HFFc6 (cell line): ENCODE measurements at regions not wholly inside any gene's neighbourhood (a gene's known extent, or its start where the extent isn't known, plus 50 kb on each side); places are given as distances from the start of the nearest gene placed in this dataset.
"Not testable (repeated sequence)": the region's sequence is repeated elsewhere in the genome, so short reads cannot be mapped to it uniquely, and the experiment has no call there.

Source experiments
- DNase-seq: peaks from one replicate; pipeline ENCODE4 v3.0.0-alpha.2; 2018
- H3K27ac Mint-ChIP-seq: 2 replicates; pipeline ENCODE4 v1.8.0; 2020; ENCODE audit warnings: mild to moderate bottlenecking, mixed read lengths
- H3K27me3 Mint-ChIP-seq: 2 replicates; pipeline ENCODE4 v1.8.0; 2021; ENCODE audit warnings: mild to moderate bottlenecking, moderate library complexity, mixed read lengths; ENCODE audit not compliant: insufficient read depth
- H3K36me3 Mint-ChIP-seq: 2 replicates; pipeline ENCODE4 v1.8.0; 2021; ENCODE audit warnings: low read depth, mixed read lengths
- H3K4me1 Mint-ChIP-seq: 2 replicates; pipeline ENCODE4 v1.8.0; 2020; ENCODE audit warnings: low read depth, mixed read lengths
- H3K4me3 Mint-ChIP-seq: 2 replicates; pipeline ENCODE4 v1.8.0; 2020; ENCODE audit warnings: mild to moderate bottlenecking, moderate library complexity, mixed read lengths
- H3K9me3 Mint-ChIP-seq: 2 replicates; pipeline ENCODE4 v1.8.0; 2020; ENCODE audit warnings: mild to moderate bottlenecking, mixed read lengths
- TF ChIP-seq, protein P1 (sequence below): fragments of 200-600 bp; sonication (generic); IDR thresholded peaks from 2 replicates; pipeline ENCODE4 v1.5.0; 2021; ENCODE audit warnings: antibody characterized with exemption, mild to moderate bottlenecking

DNA sequence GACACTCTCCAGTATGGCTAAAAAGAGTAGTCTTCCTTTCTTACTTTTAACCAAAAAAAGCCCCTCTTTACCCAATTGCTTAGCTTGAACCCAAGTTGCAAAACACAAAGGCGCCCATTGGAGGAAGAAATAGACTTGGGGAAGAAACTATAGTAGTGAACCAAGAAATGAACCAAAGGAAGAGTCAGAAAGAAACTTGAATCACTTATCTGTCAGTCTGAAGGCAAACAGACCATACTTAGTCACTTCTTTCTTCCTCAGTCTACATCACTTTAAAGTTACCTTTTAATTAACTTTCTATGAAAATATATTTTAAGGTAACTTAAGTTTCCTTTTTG, 161.4 kb upstream of the GIMD1 start:
- TF ChIP-seq, protein P1, sequence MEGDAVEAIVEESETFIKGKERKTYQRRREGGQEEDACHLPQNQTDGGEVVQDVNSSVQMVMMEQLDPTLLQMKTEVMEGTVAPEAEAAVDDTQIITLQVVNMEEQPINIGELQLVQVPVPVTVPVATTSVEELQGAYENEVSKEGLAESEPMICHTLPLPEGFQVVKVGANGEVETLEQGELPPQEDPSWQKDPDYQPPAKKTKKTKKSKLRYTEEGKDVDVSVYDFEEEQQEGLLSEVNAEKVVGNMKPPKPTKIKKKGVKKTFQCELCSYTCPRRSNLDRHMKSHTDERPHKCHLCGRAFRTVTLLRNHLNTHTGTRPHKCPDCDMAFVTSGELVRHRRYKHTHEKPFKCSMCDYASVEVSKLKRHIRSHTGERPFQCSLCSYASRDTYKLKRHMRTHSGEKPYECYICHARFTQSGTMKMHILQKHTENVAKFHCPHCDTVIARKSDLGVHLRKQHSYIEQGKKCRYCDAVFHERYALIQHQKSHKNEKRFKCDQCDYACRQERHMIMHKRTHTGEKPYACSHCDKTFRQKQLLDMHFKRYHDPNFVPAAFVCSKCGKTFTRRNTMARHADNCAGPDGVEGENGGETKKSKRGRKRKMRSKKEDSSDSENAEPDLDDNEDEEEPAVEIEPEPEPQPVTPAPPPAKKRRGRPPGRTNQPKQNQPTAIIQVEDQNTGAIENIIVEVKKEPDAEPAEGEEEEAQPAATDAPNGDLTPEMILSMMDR, result no peak
- Mint-ChIP-seq H3K27ac (peak overlapping the region; percentile 88), H3K27me3 (no peaks in the 10 kb centered on the region), H3K9me3 (no peaks in the 10 kb centered on the region), H3K4me1 (peaks cover 39% of the 10 kb centered on the region), H3K4me3 (peak overlapping the region; percentile 59), H3K36me3 (no peaks in the 10 kb centered on the region)
- DNase-seq, result no peak

DNA sequence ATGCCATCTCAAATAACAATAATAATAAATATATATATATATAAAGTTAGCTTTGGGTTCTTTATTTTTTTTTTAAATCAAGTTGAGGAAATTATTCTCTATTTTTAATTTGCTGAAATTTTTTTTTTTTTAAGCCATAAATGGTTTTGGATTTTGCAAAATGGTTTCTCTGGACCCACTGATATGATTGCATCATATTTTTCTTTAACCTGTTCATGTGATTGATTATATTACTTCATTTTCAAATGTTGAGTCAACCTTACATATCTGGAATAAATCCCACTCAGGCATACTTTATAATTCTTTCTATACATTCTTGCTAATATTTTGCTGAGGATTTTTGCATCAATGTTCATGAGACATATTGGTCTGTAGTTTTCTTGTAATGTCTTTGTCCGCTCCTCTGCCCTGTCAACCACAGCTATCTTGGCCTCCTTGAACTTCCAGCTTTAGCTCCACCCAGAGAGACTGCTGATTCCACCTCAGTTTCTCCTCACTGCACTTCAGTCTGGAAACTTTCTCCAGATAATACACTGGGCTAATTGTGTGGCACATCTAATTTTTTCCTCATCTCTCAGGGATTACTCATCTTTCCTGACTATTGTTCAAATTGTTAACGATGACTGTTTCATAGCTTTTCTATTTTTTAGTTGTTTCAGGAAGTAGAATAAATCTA, 160.9 kb upstream of the GIMD1 start:
- Mint-ChIP-seq H3K36me3 (no peaks in the 10 kb centered on the region; the same call in 1 of the 2 replicates), H3K27me3 (no peaks in the 10 kb centered on the region), H3K9me3 (no peaks in the 10 kb centered on the region), H3K4me1 (peaks cover 39% of the 10 kb centered on the region), H3K4me3 (peak overlapping the region; percentile 59), H3K27ac (peak overlapping the region; percentile 88)
- DNase-seq, result peak; percentile 21
- TF ChIP-seq, protein P1, result no peak

DNA sequence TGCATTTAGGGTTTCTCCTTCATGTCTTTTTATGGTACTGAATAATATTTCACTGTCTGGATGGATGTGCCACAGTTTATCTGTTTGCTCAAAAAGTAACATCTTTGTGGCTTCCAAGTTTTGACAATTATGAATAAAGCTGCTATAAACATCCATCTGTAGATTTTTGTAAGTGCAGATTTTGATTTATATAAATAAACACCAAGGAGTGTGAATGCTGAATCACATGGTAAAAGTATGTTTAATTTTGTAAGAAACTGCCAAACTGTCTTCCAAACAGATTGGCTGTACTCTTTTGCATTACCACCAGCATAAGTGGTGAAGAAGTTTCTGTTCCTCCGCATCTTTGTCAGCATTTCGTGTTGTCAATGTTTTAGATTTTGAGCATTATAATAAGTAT, 158.7 kb upstream of the GIMD1 start:
- no peak overlapping the region for H3K27ac Mint-ChIP-seq
- no peaks in the 10 kb centered on the region; the same call in 1 of the 2 replicates for H3K36me3 Mint-ChIP-seq
- H3K4me1 Mint-ChIP-seq, result peaks cover 39% of the 10 kb centered on the region
- no peaks in the 10 kb centered on the region for H3K9me3 Mint-ChIP-seq
- TF ChIP-seq, protein P1, result no peak
- DNase-seq, result no peak
- H3K4me3 Mint-ChIP-seq, result no peak overlapping the region
- H3K27me3 Mint-ChIP-seq, result no peaks in the 10 kb centered on the region

DNA sequence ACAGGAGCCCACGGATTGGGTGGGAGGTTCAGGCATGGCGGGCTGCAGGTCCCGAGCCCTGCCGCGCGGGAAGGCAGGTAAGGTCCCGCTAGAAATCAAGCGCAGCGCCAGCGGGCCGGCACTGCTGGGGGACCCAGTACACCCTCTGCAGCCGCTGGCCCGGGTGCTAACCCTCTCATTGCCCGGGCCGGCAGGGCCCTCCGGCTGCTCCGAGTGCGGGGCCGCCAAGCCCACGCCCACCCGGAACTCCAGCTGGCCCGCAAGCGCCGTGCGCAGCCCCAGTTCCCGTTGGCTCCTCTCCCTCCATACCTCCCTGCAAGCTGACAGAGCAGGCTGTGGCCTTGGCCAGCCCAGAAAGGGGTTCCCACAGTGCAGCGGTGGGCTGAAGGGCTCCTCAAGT, 156.8 kb upstream of the GIMD1 start:
- not testable (repeated sequence) for H3K27me3 Mint-ChIP-seq, H3K4me3 Mint-ChIP-seq, H3K9me3 Mint-ChIP-seq, H3K27ac Mint-ChIP-seq, H3K36me3 Mint-ChIP-seq, DNase-seq
- H3K4me1 Mint-ChIP-seq, result peaks cover 24% of the 10 kb centered on the region

DNA sequence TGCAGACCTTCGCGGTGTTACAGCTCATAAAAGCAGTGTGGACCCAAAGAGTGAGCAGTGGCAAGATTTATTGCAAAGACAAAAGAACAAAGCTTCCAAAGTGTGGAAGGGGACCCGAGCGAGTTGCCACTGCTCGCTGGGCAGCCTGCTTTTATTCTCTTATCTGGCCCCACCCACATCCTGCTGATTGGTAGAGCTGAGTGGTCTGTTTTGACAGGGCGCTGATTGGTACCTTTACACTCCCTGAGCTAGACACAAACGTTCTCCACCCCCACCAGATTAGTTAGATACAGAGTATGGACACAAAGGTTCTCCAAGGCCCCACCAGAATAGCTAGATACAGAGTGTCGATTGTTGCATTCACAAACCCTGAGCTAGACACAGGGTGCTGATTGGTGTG, 156.2 kb upstream of the GIMD1 start:
- not testable (repeated sequence) for H3K4me3 Mint-ChIP-seq, DNase-seq, H3K36me3 Mint-ChIP-seq, H3K9me3 Mint-ChIP-seq, H3K27ac Mint-ChIP-seq, H3K27me3 Mint-ChIP-seq
- peaks cover 18% of the 10 kb centered on the region for H3K4me1 Mint-ChIP-seq

DNA sequence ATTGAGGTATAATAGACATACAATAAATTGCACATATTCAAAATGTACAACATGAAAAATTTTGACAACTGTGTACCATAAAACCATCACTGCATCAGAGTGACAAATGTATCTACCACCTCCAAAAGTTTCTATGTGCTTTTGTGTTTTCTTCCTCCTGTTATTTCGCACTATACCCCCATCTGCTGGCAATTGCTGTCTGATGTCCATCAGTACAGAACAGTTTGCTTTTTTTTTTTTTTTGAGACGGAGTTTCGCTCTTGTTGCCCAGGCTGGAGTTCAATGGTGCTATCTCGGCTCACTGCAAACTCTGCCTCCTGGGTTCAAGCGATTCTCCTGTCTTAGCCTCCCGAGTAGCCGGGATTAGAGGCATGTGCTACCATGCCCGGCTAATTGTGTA, 154.3 kb upstream of the GIMD1 start:
- H3K27ac Mint-ChIP-seq, result no peak overlapping the region
- H3K4me3 Mint-ChIP-seq, result no peak overlapping the region
- TF ChIP-seq, protein P1, result peak; percentile 63
- no peaks in the 10 kb centered on the region; the same call in 1 of the 2 replicates for H3K36me3 Mint-ChIP-seq
- peak; percentile 15 for DNase-seq
- H3K4me1 Mint-ChIP-seq, result peaks cover 10% of the 10 kb centered on the region; the same call in 1 of the 2 replicates
- H3K9me3 Mint-ChIP-seq, result no peaks in the 10 kb centered on the region
- H3K27me3 Mint-ChIP-seq, result no peaks in the 10 kb centered on the region; the same call in 1 of the 2 replicates
